Sciatic nerve (tissue), 2 donors: ENCODE measurements at regions not wholly inside any gene's neighbourhood (a gene's known extent, or its start where the extent isn't known, plus 50 kb on each side); places are given as distances from the start of the nearest gene placed in this dataset.

Experiments used
- ATAC-seq: fragments of 200-7000 bp; cut with Tn5 transposase; one replicate; pipeline ENCODE4 v1.9.1; 2020; ENCODE audit warnings: mild to moderate bottlenecking, moderate library complexity
- DNase-seq: peaks from one replicate; pipeline ENCODE4 v3.0.0-alpha.2; 2020; ENCODE audit warnings: low spot score
- intact Hi-C: fragments of 100-400 bp; cut with DNase I; formaldehyde crosslinking; loops from one replicate; pipeline ENCODE4 v1.14.2; 2022
- donor health status: DM: no; HTN: no; CAD: no.
- donor health status: DM: no; HTN: no; CAD: no.

- intact Hi-C loops = no loop called here
- no peak for ATAC-seq
- no peak for DNase-seq
Observed at GRCh38 chr2:49241501-49241900, 87.2 kb upstream of the FSHR start.

- DNase-seq (no peak), ATAC-seq (no peak)
- intact Hi-C loops = no loop called here
Observed at GRCh38 chr2:49240608-49241007, 86.3 kb upstream of the FSHR start.

- no peak for ATAC-seq
- no peak for DNase-seq
- intact Hi-C loops = no loop called here
Observed at GRCh38 chr2:49238604-49238960, 84.3 kb upstream of the FSHR start.

GRCh38 chr2:49237867-49238603 lies 83.7 kb upstream of the FSHR start:
- intact Hi-C loops = no loop called here
- DNase-seq (no peak), ATAC-seq (no peak)

GRCh38 chr2:49236316-49236715 lies 82.0 kb upstream of the FSHR start:
- intact Hi-C loops = no loop called here
- no peak for ATAC-seq

GRCh38 chr2:49226360-49226759 lies 72.0 kb upstream of the FSHR start:
- ATAC-seq = no peak
- DNase-seq = no peak
- intact Hi-C loops = no loop called here

More at GRCh38 chr2:49236316-49236715, 82.0 kb upstream of the FSHR start:
- no peak for DNase-seq

GRCh38 chr2:49225126-49225525 lies 70.8 kb upstream of the FSHR start:
- DNase-seq = no peak
- ATAC-seq = no peak
- intact Hi-C loops = no loop called here

GRCh38 chr2:49224426-49225010 lies 70.2 kb upstream of the FSHR start:
- no peak for ATAC-seq

GRCh38 chr2:49222975-49223528 lies 68.7 kb upstream of the FSHR start:
- intact Hi-C loops = no loop called here
- ATAC-seq = no peak
- no peak for DNase-seq

More at GRCh38 chr2:49224426-49225010, 70.2 kb upstream of the FSHR start:
- DNase-seq = no peak
- intact Hi-C loops = no loop called here

- no peak for DNase-seq
- ATAC-seq = no peak
- intact Hi-C loops = no loop called here
Observed at GRCh38 chr2:49219741-49220140, 65.4 kb upstream of the FSHR start.

GRCh38 chr2:49210191-49210590 lies 55.9 kb upstream of the FSHR start:
- no peak for ATAC-seq
- intact Hi-C loops = no loop called here
- no peak for DNase-seq

GRCh38 chr2:49207204-49207603 lies 52.9 kb upstream of the FSHR start:
- DNase-seq = no peak
- intact Hi-C loops = no loop called here
- ATAC-seq = no peak
